B cell (primary cell): ENCODE measurements at regions not wholly inside any gene's neighbourhood (a gene's known extent, or its start where the extent isn't known, plus 50 kb on each side); places are given as distances from the start of the nearest gene placed in this dataset.

Experiments used
- ATAC-seq: fragments of 200-7000 bp; cut with Tn5 transposase; one replicate; pipeline ENCODE4 v1.10.0; 2021; ENCODE audit warnings: low read depth, mild to moderate bottlenecking, moderate number of reproducible peaks, moderate library complexity
- CTCF ChIA-PET: fragments of 350-600 bp; sonication (Branson Sonifier 250); formaldehyde crosslinking; loops from one replicate; lab custom pipeline; 2021; ENCODE audit warnings: antibody characterized with exemption, inconsistent platforms; lab: Charles Lee
- POLR2A ChIA-PET: fragments of 350-600 bp; sonication (Branson Sonifier 250); formaldehyde crosslinking; loops from one replicate; lab custom pipeline; 2021; ENCODE audit warnings: antibody characterized with exemption; lab: Charles Lee
- DNase-seq: peaks from one replicate; pipeline ENCODE4 v3.0.0; 2013
- H2AFZ ChIP-seq: 2 replicates; pipeline ENCODE4 v1.6.1; 2012; ENCODE audit warnings: mild to moderate bottlenecking, low read depth, low read length; ENCODE audit not compliant: insufficient read depth, poor library complexity, severe bottlenecking
- H3K27ac ChIP-seq, 2 donors: 1 replicate in 1 of 2; 2 replicates in 1 of 2; pipeline ENCODE4 v1.5.1; 2012 to 2013; ENCODE audit warnings: low read length in 2 of 2, mild to moderate bottlenecking in 2 of 2, moderate library complexity in 1 of 2
- H3K27me3 ChIP-seq, 4 experiments: fragments of 200-600 bp in 1 of 4; sonication (generic) in 1 of 4; replicated peaks in 1 of 4; 1 replicate in 2 of 4; 2 replicates in 2 of 4; pipeline versions ENCODE4 v1.6.1 to v1.7.0; 2013 to 2016; ENCODE audit warnings: low read length in 3 of 4, mild to moderate bottlenecking in 2 of 4, mixed read lengths in 1 of 4, moderate library complexity in 1 of 4; ENCODE audit not compliant: insufficient read depth in 4 of 4, control insufficient read depth in 3 of 4; ENCODE audit errors: control extremely low read depth in 1 of 4
- H3K36me3 ChIP-seq, 2 experiments: replicated peaks in 1 of 2; 1 replicate in 1 of 2; 2 replicates in 1 of 2; pipeline versions ENCODE4 v1.6.1 to v1.7.1; 2013; ENCODE audit warnings: low read length in 1 of 2; ENCODE audit not compliant: insufficient read depth in 2 of 2, control insufficient read depth in 1 of 2; ENCODE audit errors: control extremely low read depth in 1 of 2, extremely low read depth in 1 of 2
- H3K4me1 ChIP-seq, 2 donors: fragments of 200-600 bp in 1 of 2; sonication (generic) in 1 of 2; 1 replicate in 1 of 2; 2 replicates in 1 of 2; pipeline versions ENCODE4 v1.5.1 to v1.6.1; 2013 to 2017; ENCODE audit warnings: low read length in 2 of 2; ENCODE audit not compliant: control insufficient read depth in 2 of 2, insufficient read depth in 2 of 2
- H3K4me2 ChIP-seq: replicated peaks from 2 replicates; pipeline ENCODE3; 2012; ENCODE audit warnings: mild to moderate bottlenecking, low read depth, low read length; ENCODE audit not compliant: poor library complexity, severe bottlenecking
- H3K4me3 ChIP-seq, 5 experiments: fragments of 200-600 bp in 1 of 5; sonication (generic) in 1 of 5; 1 replicate in 3 of 5; 2 replicates in 2 of 5; pipeline versions ENCODE4 v1.5.1 to v1.7.0; 2011 to 2016; ENCODE audit warnings: low read length in 4 of 5, mild to moderate bottlenecking in 4 of 5, low read depth in 2 of 5, control low read depth in 1 of 5, moderate library complexity in 1 of 5; ENCODE audit not compliant: insufficient read depth in 1 of 5; ENCODE audit errors: control extremely low read depth in 1 of 5, extremely low read depth in 1 of 5
- H3K79me2 ChIP-seq: fragments of 200-600 bp; sonication (generic); one replicate; pipeline ENCODE4 v1.6.0; 2016; ENCODE audit warnings: low read length; ENCODE audit not compliant: control insufficient read depth, insufficient read depth
- H3K9ac ChIP-seq: fragments of 200-600 bp; sonication (generic); 2 replicates; pipeline ENCODE4 v1.6.1; 2017; ENCODE audit warnings: mild to moderate bottlenecking, low read length, moderate library complexity
- H3K9me3 ChIP-seq, 3 donors: one replicate each; pipeline versions ENCODE4 v1.6.1 to v1.7.1; 2013; ENCODE audit warnings: low read length in 2 of 3; ENCODE audit not compliant: control insufficient read depth in 2 of 3, insufficient read depth in 1 of 3; ENCODE audit errors: control extremely low read depth in 1 of 3
- H4K20me1 ChIP-seq: 2 replicates; pipeline ENCODE4 v1.6.0; 2012; ENCODE audit warnings: mild to moderate bottlenecking, low read length; ENCODE audit not compliant: insufficient read depth, control insufficient read depth, poor library complexity, severe bottlenecking
- H3K27ac Mint-ChIP-seq: one replicate; pipeline ENCODE4 v1.8.0; 2021; ENCODE audit warnings: mixed read lengths
- H3K27me3 Mint-ChIP-seq: one replicate; pipeline ENCODE4 v1.8.0; 2021; ENCODE audit warnings: mixed read lengths
- H3K4me1 Mint-ChIP-seq: one replicate; pipeline ENCODE4 v1.8.0; 2021; ENCODE audit warnings: mixed read lengths
- H3K4me3 Mint-ChIP-seq: one replicate; pipeline ENCODE4 v1.8.0; 2021; ENCODE audit warnings: mixed read lengths
- H3K9me3 Mint-ChIP-seq: one replicate; pipeline ENCODE4 v1.8.0; 2022; ENCODE audit warnings: mixed read lengths; ENCODE audit not compliant: insufficient read depth
- EZH2 ChIP-seq: IDR thresholded peaks from 2 replicates; pipeline ENCODE4 v1.6.1; 2012; ENCODE audit warnings: borderline replicate concordance, low read depth, mild to moderate bottlenecking, moderate library complexity, low read length; ENCODE audit not compliant: insufficient read depth, poor library complexity, severe bottlenecking
- WGBS: methylation state at CpG from one replicate; pipeline ENCODE4 v1.1.5; 2013; ENCODE audit warnings: missing lambda C conversion rate; ENCODE audit not compliant: insufficient coverage; 5-methylcytosine and 5-hydroxymethylcytosine counted together
- intact Hi-C: fragments of 100-400 bp; cut with micrococcal nuclease; formaldehyde crosslinking; loops from one replicate; pipeline ENCODE4 v1.10.0; 2022
- TF ChIP-seq, protein P1 (sequence below): fragments of 200-600 bp; IDR thresholded peaks from one replicate; pipeline ENCODE4 v1.8.0; 2022; ENCODE audit warnings: antibody characterized with exemption, mild to moderate bottlenecking

GRCh38 chr5:17810734-17811133, 176.5 kb downstream of the TAF11L14 start:
- no peaks in the 10 kb centered on the region for H3K27me3 ChIP-seq
- H3K79me2 ChIP-seq = no peaks in the 10 kb centered on the region
- ATAC-seq (no peak), DNase-seq (no peak)
- no peak overlapping the region for H3K9ac ChIP-seq
- no peak overlapping the region for H3K27ac ChIP-seq
- CTCF ChIA-PET = no interaction called here
- H3K36me3 ChIP-seq = no peaks in the 10 kb centered on the region
- TF ChIP-seq, protein P1, sequence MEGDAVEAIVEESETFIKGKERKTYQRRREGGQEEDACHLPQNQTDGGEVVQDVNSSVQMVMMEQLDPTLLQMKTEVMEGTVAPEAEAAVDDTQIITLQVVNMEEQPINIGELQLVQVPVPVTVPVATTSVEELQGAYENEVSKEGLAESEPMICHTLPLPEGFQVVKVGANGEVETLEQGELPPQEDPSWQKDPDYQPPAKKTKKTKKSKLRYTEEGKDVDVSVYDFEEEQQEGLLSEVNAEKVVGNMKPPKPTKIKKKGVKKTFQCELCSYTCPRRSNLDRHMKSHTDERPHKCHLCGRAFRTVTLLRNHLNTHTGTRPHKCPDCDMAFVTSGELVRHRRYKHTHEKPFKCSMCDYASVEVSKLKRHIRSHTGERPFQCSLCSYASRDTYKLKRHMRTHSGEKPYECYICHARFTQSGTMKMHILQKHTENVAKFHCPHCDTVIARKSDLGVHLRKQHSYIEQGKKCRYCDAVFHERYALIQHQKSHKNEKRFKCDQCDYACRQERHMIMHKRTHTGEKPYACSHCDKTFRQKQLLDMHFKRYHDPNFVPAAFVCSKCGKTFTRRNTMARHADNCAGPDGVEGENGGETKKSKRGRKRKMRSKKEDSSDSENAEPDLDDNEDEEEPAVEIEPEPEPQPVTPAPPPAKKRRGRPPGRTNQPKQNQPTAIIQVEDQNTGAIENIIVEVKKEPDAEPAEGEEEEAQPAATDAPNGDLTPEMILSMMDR = no peak
- TF ChIP-seq EZH2 = no peak
- Mint-ChIP-seq H3K27me3 (no peaks in the 10 kb centered on the region), H3K9me3 (no peaks in the 10 kb centered on the region), H3K4me3 (no peak overlapping the region), H3K4me1 (no peaks in the 10 kb centered on the region), H3K27ac (no peak overlapping the region)
- WGBS = 89% methylated on average over 1 of the region's 1 CpG
- no peak overlapping the region for H3K4me2 ChIP-seq
- no peak overlapping the region for H2AFZ ChIP-seq
- intact Hi-C loops = no loop called here
- H3K4me1 ChIP-seq = no peaks in the 10 kb centered on the region
- POLR2A ChIA-PET = no interaction called here
- H4K20me1 ChIP-seq = no peaks in the 10 kb centered on the region
- H3K9me3 ChIP-seq = no peaks in the 10 kb centered on the region
- H3K4me3 ChIP-seq = no peak overlapping the region

DNA sequence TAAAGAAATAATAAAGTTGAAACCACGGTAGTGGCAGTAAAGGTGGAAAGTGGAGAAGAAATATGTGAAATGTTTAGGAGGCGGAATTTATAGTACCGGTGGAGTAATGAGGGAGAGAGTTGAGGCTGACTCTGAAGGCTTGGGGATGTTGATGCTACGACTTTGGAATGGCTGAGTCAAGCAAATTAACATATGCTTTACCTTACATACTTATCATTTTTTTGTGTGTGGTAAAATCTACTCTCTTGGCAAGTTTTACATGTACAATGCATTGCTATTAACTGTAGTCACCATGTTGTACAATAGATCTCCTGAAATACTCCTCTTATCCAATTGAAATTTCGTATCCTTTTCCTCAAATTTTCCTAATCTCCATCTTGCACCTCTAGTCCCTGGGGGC, 179.0 kb downstream of the TAF11L14 start:
- Histone ChIP-seq H2AFZ (no peak overlapping the region), H3K27ac (no peak overlapping the region), H3K9me3 (no peaks in the 10 kb centered on the region), H3K4me3 (no peak overlapping the region), H3K79me2 (no peaks in the 10 kb centered on the region), H3K4me1 (no peaks in the 10 kb centered on the region), H4K20me1 (no peaks in the 10 kb centered on the region), H3K4me2 (no peak overlapping the region), H3K9ac (no peak overlapping the region), H3K36me3 (no peaks in the 10 kb centered on the region), H3K27me3 (no peaks in the 10 kb centered on the region)
- Mint-ChIP-seq H3K27ac (no peak overlapping the region), H3K27me3 (no peaks in the 10 kb centered on the region), H3K4me1 (no peaks in the 10 kb centered on the region), H3K4me3 (no peak overlapping the region), H3K9me3 (no peaks in the 10 kb centered on the region)
- 100% methylated on average over 2 of the region's 5 CpGs for WGBS
- ATAC-seq (no peak), DNase-seq (no peak)
- TF ChIP-seq EZH2 = no peak
- TF ChIP-seq, protein P1 = no peak
- ChIA-PET POLR2A (no interaction called here), CTCF (no interaction called here)
- intact Hi-C loops = no loop called here
